Colonic mucosa (tissue), 4 donors: ENCODE measurements at regions not wholly inside any gene's neighbourhood (a gene's known extent, or its start where the extent isn't known, plus 50 kb on each side); places are given as distances from the start of the nearest gene placed in this dataset.

ENCODE experiments used
- DNase-seq: peaks from one replicate; pipeline ENCODE4 v3.0.0-alpha.2; 2020
- H3K27ac ChIP-seq: fragments of 200-600 bp; one replicate; pipeline ENCODE4 v1.8.0; 2021
- H3K27me3 ChIP-seq: fragments of 200-600 bp; one replicate; pipeline ENCODE4 v1.8.0; 2021
- H3K36me3 ChIP-seq: fragments of 200-600 bp; one replicate; pipeline ENCODE4 v1.8.0; 2021
- H3K4me1 ChIP-seq: fragments of 200-600 bp; one replicate; pipeline ENCODE4 v1.8.0; 2021; ENCODE audit warnings: mild to moderate bottlenecking
- H3K4me3 ChIP-seq: fragments of 200-600 bp; one replicate; pipeline ENCODE4 v1.8.0; 2021
- H3K9ac ChIP-seq, 2 donors: one replicate each; pipeline ENCODE4 v1.7.0; 2013; ENCODE audit warnings: control low read depth in 2 of 2, low read depth in 2 of 2, low read length in 2 of 2
- H3K9me3 ChIP-seq: fragments of 200-600 bp; one replicate; pipeline ENCODE4 v1.8.0; 2021
- intact Hi-C: fragments of 100-400 bp; cut with DNase I; formaldehyde crosslinking; loops from one replicate; pipeline ENCODE4 v1.14.1; 2022
- TF ChIP-seq, protein P1 (sequence below): fragments of 200-600 bp; IDR thresholded peaks from one replicate; pipeline ENCODE4 v1.8.0; 2022; ENCODE audit warnings: antibody characterized with exemption, mild to moderate bottlenecking
- donor health status: healthy.
- donor health status: DM: no; HTN: no; CAD: no.
- donor health status: DM: no; HTN: no; CAD: no.

DNA sequence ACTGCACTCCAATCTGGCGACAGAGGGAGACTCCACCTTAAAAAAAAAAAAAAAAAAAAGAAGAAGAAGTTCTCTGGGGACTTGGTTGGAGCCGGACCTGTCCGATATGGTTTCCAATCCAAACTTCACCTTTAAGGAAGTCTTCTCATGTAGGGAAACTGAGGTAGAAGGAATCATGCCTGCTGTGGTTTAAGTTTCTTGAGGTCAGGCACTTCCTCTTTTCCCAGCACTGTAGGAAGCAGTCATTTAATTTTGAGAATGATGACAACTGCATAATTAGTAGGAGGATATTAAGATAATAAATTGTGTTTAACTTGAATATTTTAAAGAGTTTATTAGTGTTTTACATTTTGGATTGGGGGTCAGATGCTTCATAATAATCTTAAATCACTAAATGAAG lies 62.9 kb downstream of the KCNE4 start:
- H3K9me3 ChIP-seq, result no peaks in the 10 kb centered on the region
- no peak overlapping the region for H3K4me3 ChIP-seq
- TF ChIP-seq, protein P1, sequence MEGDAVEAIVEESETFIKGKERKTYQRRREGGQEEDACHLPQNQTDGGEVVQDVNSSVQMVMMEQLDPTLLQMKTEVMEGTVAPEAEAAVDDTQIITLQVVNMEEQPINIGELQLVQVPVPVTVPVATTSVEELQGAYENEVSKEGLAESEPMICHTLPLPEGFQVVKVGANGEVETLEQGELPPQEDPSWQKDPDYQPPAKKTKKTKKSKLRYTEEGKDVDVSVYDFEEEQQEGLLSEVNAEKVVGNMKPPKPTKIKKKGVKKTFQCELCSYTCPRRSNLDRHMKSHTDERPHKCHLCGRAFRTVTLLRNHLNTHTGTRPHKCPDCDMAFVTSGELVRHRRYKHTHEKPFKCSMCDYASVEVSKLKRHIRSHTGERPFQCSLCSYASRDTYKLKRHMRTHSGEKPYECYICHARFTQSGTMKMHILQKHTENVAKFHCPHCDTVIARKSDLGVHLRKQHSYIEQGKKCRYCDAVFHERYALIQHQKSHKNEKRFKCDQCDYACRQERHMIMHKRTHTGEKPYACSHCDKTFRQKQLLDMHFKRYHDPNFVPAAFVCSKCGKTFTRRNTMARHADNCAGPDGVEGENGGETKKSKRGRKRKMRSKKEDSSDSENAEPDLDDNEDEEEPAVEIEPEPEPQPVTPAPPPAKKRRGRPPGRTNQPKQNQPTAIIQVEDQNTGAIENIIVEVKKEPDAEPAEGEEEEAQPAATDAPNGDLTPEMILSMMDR, result no peak
- no peak for DNase-seq
- H3K27me3 ChIP-seq, result no peaks in the 10 kb centered on the region
- H3K36me3 ChIP-seq, result no peaks in the 10 kb centered on the region
- no peaks in the 10 kb centered on the region for H3K4me1 ChIP-seq
- H3K9ac ChIP-seq, result no peak overlapping the region
- no peak overlapping the region for H3K27ac ChIP-seq
- intact Hi-C loops, result no loop called here

DNA sequence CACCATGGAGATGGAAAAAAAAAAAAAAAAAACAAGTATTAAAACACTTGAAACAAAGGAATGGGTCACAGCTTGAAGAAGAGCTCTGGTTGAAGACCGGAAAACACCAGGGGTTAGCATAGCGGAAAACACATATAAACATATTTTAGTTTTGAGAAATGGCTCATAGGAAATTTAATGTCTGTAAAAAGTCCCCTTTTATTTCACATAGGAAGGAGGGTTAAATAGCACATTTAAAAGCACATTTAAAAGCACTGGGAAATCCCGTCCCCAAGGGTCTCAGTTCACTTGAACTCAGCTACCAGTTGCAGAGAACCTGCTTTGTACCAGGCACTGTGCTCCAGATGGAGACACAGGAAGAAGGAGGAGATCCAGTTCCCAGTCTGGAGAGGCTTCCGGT lies 65.5 kb downstream of the KCNE4 start:
- intact Hi-C loops, result no loop called here
- H3K36me3 ChIP-seq, result no peaks in the 10 kb centered on the region
- H3K27me3 ChIP-seq, result no peaks in the 10 kb centered on the region
- H3K27ac ChIP-seq, result no peak overlapping the region
- no peaks in the 10 kb centered on the region for H3K4me1 ChIP-seq
- no peak overlapping the region for H3K9ac ChIP-seq
- TF ChIP-seq, protein P1, result no peak
- no peak overlapping the region for H3K4me3 ChIP-seq
- no peaks in the 10 kb centered on the region for H3K9me3 ChIP-seq
- no peak for DNase-seq

DNA sequence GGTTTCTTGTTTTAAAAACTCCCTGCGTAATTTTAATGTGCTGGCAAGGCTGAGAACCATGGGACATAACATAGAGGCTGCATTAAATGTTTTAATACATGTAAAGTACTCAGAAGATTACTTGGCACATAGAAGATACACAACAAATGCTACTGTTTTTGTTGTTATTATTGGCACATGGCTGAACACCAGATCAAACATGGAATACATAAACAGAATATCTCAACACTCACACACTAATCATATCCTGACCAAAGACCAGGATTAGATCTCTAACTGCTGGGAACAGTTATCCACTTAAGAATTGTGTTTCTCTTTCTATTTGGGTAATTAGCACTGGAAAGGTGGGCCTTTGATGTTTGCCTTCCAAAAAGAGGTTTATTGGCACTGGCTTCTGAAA lies 69.3 kb downstream of the KCNE4 start:
- no peak overlapping the region for H3K9ac ChIP-seq
- H3K9me3 ChIP-seq, result no peaks in the 10 kb centered on the region
- H3K36me3 ChIP-seq, result no peaks in the 10 kb centered on the region
- H3K4me3 ChIP-seq, result no peak overlapping the region
- intact Hi-C loops, result no loop called here
- TF ChIP-seq, protein P1, result no peak
- no peak for DNase-seq
- no peak overlapping the region for H3K27ac ChIP-seq
- no peaks in the 10 kb centered on the region for H3K27me3 ChIP-seq
- no peaks in the 10 kb centered on the region for H3K4me1 ChIP-seq

DNA sequence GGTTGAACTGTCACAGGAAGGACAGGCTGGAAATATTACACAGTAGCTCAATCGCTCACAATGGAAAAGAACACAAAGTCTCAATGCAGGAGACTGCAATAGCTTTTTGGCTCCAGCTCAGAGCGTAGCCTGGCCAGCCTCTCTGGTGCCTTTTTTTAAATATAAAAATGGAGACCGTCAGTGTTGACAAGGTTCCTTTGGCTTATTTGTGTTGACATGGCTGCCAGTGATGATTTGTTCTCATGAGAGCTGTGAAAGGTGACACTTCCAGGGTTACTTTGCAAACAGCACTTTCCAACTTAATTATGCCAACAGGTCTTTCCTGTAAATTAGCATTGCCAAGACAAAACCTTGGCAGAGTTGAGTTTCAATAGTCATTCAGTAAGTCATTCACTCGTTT lies 70.8 kb downstream of the KCNE4 start:
- Histone ChIP-seq H3K9me3 (no peaks in the 10 kb centered on the region), H3K9ac (no peak overlapping the region), H3K27me3 (no peaks in the 10 kb centered on the region), H3K4me3 (no peak overlapping the region), H3K36me3 (no peaks in the 10 kb centered on the region), H3K27ac (no peak overlapping the region), H3K4me1 (no peaks in the 10 kb centered on the region)
- intact Hi-C loops, result no loop called here
- TF ChIP-seq, protein P1, result no peak
- DNase-seq, result no peak

DNA sequence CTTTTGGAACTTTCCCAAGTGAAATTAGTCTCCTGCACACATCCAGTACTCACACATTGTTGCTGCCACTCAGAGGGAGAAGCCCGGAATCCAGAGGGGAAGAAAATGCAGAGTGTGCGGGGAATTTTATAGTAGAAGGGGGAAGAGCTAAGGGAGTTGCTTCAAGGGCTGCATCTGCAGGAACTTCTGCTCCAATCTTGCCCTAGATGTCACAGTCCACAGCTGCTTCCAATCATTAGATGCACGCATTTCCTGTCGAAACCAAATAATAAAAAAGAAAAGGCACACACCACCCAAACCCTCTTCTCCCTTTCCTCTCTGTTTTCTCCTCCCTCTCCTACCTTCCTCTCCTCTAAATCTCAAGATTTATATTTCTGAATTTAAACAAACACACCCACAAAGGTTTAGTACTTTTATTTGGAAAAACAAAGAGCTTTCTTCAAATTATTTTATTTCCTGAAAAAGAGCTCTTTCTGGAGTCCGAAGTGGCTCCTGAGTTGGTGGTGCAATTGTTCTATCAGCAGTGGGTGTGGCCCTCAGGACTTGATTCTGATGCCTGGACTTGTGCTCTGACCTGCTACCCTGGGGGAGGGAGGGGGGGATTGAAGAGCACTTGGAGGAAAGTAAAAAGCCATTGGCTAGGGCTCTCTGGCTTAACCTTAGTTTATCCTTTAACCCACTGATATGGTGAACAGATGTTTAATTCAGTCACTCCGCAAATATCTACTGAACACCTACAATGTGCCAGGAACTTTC lies 72.0 kb downstream of the KCNE4 start:
- intact Hi-C loops, result no loop called here
- H3K27ac ChIP-seq, result no peak overlapping the region
- H3K4me3 ChIP-seq, result no peak overlapping the region

More for the DNA sequence above, 72.0 kb downstream of the KCNE4 start:
- no peaks in the 10 kb centered on the region for H3K9me3 ChIP-seq
- no peaks in the 10 kb centered on the region for H3K27me3 ChIP-seq
- no peaks in the 10 kb centered on the region for H3K4me1 ChIP-seq
- no peak overlapping the region for H3K9ac ChIP-seq
- no peaks in the 10 kb centered on the region for H3K36me3 ChIP-seq
- no peak for DNase-seq
- TF ChIP-seq, protein P1, result no peak
